OCI-LY3 (cell line): ENCODE measurements at regions not wholly inside any gene's neighbourhood (a gene's known extent, or its start where the extent isn't known, plus 50 kb on each side); places are given as distances from the start of the nearest gene placed in this dataset.

Experiments used
- EZH2phosphoT487 ChIP-seq: fragments of 200-600 bp; shearing (Covaris generic); IDR thresholded peaks from 2 replicates; pipeline ENCODE4 v1.6.1; 2018; ENCODE audit warnings: antibody characterized with exemption, mixed run types, low read depth
- TF ChIP-seq, protein P1 (sequence below): fragments of 200-600, 300-600 bp; sonication (generic); IDR thresholded peaks from 2 replicates; pipeline ENCODE4 v1.5.1; 2014; ENCODE audit warnings: antibody characterized with exemption, low read length, low read depth

- TF ChIP-seq, protein P1, sequence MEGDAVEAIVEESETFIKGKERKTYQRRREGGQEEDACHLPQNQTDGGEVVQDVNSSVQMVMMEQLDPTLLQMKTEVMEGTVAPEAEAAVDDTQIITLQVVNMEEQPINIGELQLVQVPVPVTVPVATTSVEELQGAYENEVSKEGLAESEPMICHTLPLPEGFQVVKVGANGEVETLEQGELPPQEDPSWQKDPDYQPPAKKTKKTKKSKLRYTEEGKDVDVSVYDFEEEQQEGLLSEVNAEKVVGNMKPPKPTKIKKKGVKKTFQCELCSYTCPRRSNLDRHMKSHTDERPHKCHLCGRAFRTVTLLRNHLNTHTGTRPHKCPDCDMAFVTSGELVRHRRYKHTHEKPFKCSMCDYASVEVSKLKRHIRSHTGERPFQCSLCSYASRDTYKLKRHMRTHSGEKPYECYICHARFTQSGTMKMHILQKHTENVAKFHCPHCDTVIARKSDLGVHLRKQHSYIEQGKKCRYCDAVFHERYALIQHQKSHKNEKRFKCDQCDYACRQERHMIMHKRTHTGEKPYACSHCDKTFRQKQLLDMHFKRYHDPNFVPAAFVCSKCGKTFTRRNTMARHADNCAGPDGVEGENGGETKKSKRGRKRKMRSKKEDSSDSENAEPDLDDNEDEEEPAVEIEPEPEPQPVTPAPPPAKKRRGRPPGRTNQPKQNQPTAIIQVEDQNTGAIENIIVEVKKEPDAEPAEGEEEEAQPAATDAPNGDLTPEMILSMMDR = no peak
- TF ChIP-seq EZH2phosphoT487 = no peak
Measured at GRCh38 chr4:54525602-54526001, 132.2 kb upstream of the KIT start.
